Fibroblast of skin of back (primary cell): ENCODE measurements at regions not wholly inside any gene's neighbourhood (a gene's known extent, or its start where the extent isn't known, plus 50 kb on each side); places are given as distances from the start of the nearest gene placed in this dataset.
"Not testable (repeated sequence)": the region's sequence is repeated elsewhere in the genome, so short reads cannot be mapped to it uniquely, and the experiment has no call there.

ENCODE experiments used
- DNase-seq: peaks from one replicate; pipeline ENCODE4 v3.0.0-alpha.2; 2013

DNA sequence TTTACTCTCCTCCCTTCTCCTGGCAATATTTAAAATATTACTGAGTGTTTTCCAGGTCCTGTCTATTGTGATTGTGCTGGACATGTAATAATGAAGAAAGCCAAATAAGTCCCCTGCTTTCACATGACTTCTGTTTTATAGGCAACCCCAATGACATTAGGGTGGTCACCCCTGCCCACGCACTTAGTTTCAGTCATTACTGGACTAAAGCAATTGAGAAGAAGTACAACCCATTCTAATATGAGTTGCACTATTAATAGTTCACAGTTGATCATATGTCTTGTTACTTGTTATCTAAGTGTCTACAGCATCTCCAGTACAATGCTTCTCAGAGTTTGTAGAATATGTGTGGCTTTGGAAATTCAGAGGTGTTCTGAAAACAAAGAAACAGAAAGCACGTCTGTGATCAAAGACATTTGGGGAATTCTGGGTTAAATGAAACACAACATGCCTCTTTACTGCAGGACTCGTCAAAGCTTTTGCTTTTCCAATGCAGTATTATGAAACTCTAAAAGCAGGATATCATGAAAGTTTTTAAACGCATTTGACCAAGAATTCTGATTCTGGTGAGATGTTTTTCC is 789.5 kb downstream of the DHX35 start:
- no peak for DNase-seq

DNA sequence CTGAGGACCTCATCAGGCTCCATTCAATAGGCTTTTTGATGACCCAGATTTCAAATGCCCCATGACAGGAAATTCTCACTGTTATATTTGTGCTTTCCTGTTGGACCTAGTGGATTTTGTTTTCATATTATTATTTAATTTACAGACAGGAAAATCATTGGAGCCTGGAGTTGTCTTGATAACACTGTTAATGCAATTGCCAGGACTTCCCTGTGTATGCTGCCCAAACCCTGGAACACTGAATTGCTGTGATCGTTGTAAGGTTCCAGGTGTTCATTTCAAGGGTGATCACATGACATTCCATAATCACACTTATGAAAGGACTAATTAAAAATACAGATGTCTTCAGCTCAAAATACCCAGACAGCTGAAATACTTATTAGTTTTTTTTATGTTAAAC is 783.2 kb downstream of the DHX35 start:
- DNase-seq: no peak

- DNase-seq: no peak
Observed at GRCh38 chr20:39738651-39739050, 776.5 kb downstream of the DHX35 start.

DNA sequence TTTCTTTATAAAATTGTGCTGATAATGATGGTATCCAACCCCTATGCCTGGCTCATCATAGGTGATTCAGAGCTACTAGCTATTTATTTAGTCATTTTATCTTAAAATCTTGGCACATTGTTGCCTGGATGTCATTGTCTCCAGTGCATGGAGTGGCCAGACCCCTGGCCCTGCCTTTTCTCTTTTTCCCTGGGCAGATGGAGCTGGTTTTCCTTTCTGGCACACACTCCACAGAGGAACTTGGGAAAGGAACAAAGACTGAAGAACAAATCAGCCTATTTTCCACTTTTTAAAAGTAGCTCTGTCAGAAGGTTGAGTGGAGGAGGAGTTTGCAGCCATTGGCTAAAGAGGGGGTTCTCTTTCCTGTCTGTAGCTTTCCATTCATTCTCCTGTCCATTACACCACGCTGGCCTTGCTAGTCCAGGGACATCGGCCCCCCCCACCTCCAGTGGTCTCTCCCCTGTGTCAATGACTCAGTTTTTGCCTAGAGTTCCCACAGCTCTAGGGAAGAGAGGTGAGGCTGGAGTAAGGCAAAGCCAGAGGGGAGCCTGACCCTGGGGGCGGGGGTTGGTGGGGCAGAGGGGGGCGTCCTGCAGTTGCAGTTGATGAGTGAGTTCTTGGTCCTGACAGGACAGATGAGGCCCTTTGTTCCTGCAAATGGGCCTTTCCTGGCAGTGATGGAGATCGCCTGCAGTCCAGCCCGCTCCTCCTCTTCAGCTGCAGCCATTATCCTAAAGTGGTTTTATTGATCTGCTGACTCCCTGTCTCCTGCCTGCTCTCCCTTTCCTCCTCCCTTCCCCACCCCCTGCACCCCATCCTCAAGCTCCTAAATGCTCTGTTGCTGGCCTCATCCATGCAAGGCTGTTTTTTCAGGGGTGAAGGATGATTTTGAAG is 774.5 kb downstream of the DHX35 start:
- no peak for DNase-seq

DNA sequence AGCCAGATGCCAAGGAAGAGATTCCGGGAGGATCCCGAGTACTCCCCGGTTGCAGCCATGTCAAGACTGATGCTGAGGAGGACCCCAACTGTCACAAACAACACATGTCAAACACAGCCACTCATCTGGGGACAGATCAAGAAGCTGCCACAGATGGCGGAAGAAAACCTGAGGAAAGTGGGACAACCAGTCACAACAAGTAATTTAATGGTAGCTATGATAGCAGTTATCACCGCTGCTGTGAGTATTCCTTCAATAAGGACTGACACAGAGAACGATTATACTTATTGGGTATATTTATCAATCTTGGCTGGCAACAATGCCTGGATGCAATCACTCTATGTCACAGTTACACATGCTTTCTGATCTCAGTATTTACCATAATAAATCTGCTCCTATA is 763.4 kb downstream of the DHX35 start:
- not testable (repeated sequence) for DNase-seq

DNA sequence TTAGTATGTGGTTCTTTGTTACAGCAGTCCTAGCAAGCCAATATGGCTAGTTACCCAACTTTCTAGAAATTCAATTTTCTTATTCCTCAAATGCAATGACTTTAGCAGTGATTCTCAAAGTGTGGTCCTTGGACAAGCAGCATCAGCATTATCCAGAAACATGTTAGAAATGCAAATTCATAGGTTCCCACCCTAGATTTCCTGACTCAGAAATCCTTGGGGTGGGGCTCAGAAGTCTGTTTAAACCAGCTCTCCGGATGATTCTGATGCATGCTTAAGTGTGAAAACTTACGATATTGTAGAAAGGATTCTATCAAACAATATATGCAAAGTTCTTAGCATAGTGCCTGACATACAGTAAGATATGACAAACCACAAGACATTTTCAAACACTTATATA is 757.1 kb downstream of the DHX35 start:
- no peak for DNase-seq

GRCh38 chr20:39717936-39718335 is 755.8 kb downstream of the DHX35 start:
- peak; percentile 50 for DNase-seq

- DNase-seq: peak; percentile 54
Observed at GRCh38 chr20:39716796-39717341, 754.7 kb downstream of the DHX35 start.

- no peak for DNase-seq
Observed at GRCh38 chr20:39713076-39713840, 751.1 kb downstream of the DHX35 start.

- DNase-seq: no peak
Observed at GRCh38 chr20:39706184-39706663, 744.1 kb downstream of the DHX35 start.

GRCh38 chr20:39705032-39705431 is 742.9 kb downstream of the DHX35 start:
- no peak for DNase-seq

DNA sequence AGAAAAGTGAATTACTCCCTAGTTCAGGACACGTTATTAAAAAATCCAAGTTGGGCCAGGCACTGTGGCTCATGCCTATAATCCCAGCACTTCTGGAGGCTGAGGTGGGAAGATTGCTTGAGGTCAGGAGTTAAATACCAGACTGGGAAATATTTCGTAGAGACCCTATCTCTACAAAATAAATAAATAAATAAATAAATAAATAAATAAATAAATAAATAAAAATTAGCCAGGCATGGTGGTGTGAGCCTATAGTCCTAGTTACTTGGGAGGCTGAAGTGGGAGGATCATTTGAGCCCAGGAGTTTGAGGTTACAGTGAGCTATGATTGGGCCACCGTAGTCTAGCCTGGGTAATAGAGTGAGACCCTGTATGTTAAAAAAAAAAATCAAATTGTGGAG is 741.2 kb downstream of the DHX35 start:
- not testable (repeated sequence) for DNase-seq

DNA sequence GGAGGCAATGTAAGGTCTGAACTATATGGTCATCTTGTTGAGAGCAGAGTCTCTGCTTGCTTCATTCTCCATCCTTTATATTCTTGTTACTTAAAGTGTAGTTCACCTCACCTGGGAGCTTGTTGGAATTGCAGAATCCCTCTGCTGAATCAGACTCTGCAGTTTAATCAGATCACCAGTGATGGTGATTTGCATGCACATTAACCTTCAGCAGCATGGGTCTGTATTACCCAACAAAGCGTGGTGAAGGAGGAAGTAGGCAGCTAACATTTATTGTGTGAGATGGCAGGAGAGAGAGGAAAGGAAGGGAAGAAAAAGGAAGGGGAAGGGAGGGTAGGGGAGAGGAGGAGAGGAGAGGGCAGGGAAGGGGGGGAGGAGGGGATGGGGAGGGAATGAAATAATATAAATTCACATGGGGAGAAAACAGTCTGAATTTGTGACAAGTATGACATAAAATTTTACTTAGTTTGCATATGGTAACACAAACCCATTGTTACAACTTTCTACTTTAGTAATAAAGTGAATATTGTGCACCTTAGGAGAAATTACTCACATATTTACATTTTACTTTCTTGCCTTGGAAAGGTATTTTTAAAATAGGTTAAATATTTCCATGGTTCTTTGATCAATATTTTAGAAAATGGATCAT is 740.7 kb downstream of the DHX35 start:
- DNase-seq: no peak

DNA sequence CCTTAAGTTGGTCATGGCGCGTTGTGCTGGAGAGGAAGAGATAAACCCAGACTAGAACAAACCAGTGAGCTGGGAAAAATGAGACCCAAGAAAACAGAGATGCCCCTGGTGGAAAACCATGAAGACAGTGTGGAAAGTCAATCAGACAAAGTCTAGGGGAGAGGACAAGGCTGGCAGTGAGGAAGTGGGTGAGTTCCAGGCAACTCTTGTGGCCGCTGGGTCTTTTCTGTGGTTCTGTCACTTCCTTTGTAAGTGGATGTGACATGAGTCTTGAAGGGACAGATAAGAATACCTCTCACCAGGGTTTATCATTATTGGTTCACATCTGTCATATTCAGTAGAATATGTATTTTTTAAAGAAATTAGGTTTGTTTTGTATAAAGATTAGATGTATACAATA is 738.4 kb downstream of the DHX35 start:
- DNase-seq: no peak

GRCh38 chr20:39699166-39699725 is 737.1 kb downstream of the DHX35 start:
- DNase-seq: peak; percentile 74

DNA sequence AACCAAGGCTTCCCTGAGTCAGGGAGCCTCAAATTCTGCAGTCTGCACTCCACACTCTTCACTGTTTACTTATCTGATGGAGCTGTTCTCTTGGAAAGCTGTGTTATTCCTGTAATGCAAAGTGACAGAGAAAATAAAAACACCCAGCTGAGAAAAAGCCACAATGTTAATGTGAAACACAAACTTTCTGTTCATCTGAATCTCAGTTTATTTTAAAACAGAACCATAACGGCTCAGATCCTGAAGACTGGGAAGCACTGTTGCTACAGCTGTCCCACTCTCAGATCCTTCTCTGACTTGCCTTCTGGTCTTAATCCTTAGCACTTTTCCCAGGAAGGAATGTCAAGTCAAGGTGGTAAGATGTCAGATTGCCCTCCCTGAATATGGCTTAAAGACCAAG is 736.6 kb downstream of the DHX35 start:
- peak; percentile 48 for DNase-seq

DNA sequence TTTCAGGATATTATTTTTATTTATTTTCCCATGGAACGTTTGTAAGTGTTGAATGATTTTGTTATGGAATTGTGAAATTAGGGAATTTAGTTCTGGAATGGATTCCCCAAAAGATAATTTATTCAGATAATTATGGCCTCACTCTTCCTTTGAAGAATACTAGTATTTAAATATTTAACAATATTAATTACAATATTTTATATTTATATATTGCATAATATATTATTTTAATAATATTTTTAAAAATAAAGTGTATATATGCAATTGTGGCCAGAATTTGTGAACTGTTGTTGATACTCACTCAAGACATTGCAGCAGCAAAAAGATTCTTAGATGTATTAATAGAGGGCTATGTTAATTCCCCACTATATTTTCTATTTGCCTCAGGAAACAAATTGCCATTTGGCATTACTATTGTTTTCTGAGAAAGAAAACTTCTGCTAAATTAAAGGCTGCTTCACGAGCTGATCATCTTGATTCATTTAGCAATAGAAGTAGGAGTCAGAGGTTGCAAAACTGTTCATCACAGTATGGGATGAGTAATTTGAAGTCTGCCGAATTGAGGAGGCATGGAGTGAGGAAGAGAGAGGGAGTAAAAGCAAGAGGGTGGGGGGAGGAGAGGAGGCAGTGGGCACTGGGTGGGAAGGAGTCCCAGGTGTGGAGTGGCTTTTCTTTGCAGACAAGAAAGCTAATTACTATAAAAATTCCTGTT is 729.2 kb downstream of the DHX35 start:
- DNase-seq: peak; percentile 4

DNA sequence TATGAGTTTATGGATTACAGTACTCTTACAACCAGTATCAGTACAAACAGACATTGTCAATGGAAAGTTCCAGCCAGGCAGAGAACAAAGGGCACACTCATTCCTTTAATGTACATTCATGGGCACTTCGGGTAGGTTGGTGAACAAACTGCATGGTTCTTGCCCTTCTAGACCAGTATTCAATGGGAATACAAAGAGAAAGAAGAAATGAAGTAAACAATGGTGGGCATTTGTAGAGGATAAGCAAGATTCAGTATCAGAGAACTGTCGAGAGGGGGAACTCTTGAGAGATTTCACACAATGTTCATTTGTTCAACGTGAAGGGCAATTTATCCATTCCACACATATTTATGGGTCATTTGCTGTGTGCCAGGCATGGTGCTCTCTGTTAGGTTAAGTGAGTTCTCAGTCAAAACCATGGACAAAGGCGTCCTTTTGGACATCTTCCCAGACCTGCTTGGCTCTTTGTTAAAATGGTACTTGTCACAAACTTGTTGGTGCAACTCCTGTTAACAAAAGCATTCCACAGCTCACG is 714.8 kb downstream of the DHX35 start:
- DNase-seq: peak; percentile 2

GRCh38 chr20:39676241-39676640 is 714.1 kb downstream of the DHX35 start:
- no peak for DNase-seq

GRCh38 chr20:39674842-39675241 is 712.7 kb downstream of the DHX35 start:
- DNase-seq: no peak

GRCh38 chr20:39670988-39671387 is 708.8 kb downstream of the DHX35 start:
- no peak for DNase-seq
